ENCODE measurements at regions not wholly inside any gene's neighbourhood (a gene's known extent, or its start where the extent isn't known, plus 50 kb on each side); places are given as distances from the start of the nearest gene placed in this dataset.

DNA sequence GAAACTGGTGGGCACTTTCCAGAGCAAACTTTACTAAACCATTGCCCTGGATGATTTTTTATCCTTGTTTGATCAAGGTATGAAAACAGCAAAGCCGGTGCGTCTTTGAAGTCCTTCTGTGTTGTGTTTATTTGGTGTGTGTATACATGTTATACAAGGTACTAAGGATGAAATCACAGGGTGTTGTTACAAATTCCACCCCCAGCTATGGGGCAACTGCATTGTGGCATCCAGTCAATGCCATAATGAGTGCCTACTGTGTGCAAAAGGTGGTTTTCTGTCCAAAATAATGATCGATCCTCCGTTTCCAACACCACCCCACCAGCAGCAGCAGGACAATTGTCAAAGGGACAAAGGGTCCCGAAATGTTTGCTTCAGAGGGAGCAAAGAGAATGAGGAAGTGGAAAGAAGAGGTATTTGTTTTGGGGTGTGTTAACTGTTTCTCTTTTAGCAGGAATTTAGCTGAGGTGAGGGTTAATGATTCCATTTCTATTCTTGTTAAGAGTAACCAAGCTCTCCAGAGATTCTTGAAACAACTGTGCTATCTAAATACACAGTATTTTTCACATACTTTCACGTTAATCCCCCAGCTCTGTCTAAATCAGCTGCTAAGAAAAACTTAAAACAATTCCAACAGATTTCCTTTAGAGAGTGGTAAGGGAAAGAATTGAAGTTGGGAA, 568.7 kb upstream of the KLF4 start:
- H3K27ac Mint-ChIP-seq: no peak overlapping the region

DNA sequence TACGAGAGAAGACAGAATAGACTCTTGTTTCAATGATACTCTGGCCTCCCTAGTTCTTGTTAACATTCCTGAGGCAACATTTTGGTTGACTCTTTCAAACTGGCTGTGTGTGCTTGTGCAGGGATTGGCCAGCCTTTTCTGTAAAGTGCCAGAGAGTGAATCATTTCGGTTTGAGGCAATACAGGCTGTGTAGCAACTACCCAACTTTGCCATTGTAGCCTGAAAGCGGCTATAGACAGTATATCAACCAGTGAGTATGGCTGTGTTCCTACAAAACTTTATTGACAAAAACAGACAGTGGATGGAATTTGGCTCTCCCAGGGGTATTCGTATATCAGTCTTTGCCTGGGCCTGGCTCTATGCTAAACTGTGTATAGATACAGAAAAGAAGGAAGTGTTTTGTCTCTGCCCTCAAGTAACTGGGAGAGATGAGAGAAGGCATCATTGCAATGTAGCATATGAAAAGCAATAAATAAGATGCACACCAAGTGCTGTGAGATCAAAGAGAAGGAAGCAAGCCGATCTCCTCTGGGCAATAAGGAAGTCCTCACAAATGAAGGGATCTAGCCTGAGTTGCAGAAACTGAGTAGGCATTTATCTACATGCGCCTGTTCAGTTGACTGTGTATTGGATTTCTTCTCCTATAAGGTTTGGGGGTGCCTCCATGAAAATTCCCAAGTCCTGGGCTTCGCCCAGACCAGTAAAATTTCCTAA, 568.0 kb upstream of the KLF4 start:
- Mint-ChIP-seq H3K4me3 (ENCODE audit: low read depth) (no peak overlapping the region), H3K4me1 (ENCODE audit: low read depth) (peaks cover 8% of the 10 kb centered on the region), H3K27me3 (peaks cover 55% of the 10 kb centered on the region), H3K36me3 (ENCODE audit: insufficient read depth) (no peaks in the 10 kb centered on the region), H3K27ac (no peak overlapping the region), H3K9me3 (ENCODE audit: low read depth) (no peaks in the 10 kb centered on the region)
- DNase-seq (ENCODE audit: low spot score, unreplicated experiment): no peak
- TF ChIP-seq, protein P1, sequence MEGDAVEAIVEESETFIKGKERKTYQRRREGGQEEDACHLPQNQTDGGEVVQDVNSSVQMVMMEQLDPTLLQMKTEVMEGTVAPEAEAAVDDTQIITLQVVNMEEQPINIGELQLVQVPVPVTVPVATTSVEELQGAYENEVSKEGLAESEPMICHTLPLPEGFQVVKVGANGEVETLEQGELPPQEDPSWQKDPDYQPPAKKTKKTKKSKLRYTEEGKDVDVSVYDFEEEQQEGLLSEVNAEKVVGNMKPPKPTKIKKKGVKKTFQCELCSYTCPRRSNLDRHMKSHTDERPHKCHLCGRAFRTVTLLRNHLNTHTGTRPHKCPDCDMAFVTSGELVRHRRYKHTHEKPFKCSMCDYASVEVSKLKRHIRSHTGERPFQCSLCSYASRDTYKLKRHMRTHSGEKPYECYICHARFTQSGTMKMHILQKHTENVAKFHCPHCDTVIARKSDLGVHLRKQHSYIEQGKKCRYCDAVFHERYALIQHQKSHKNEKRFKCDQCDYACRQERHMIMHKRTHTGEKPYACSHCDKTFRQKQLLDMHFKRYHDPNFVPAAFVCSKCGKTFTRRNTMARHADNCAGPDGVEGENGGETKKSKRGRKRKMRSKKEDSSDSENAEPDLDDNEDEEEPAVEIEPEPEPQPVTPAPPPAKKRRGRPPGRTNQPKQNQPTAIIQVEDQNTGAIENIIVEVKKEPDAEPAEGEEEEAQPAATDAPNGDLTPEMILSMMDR (IDR thresholded peaks at IDR 0.05; ENCODE audit: unreplicated experiment): no peak

More for the DNA sequence above, 568.7 kb upstream of the KLF4 start:
- TF ChIP-seq, protein P1 (IDR thresholded peaks at IDR 0.05; ENCODE audit: unreplicated experiment): no peak
- H3K9me3 Mint-ChIP-seq (ENCODE audit: low read depth): no peaks in the 10 kb centered on the region
- peaks cover 8% of the 10 kb centered on the region for H3K4me1 Mint-ChIP-seq (ENCODE audit: low read depth)
- H3K36me3 Mint-ChIP-seq (ENCODE audit: insufficient read depth): no peaks in the 10 kb centered on the region
- no peak overlapping the region for H3K4me3 Mint-ChIP-seq (ENCODE audit: low read depth)
- H3K27me3 Mint-ChIP-seq: peaks cover 52% of the 10 kb centered on the region
- no peak for DNase-seq (ENCODE audit: low spot score, unreplicated experiment)

DNA sequence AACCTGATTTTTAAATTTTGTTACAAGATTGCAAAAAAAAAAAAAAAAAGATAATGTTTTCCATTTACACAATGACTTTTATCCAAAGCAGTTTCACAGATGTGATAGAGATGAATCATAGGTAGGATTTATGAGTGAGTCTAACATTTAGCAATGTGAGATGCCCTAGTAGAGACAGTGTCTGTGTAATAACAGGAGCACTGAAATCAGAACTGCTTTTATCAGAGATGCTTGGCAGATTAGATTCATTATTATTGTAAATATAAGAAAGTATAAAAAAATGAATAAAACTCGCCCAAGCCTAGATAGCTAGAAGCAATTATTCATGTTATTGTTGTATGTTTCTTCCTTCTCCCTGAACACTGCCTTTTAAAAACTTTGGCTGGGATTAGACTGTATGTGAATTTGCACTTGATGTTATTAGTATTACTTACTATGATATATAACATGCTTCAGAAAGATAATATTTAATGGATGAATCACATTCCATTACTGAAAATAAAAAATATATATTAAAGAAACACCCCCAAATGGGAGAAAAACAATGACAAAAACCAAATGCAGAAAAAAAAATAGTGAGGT, 567.3 kb upstream of the KLF4 start:
- H3K9me3 Mint-ChIP-seq (ENCODE audit: low read depth): no peaks in the 10 kb centered on the region
- no peaks in the 10 kb centered on the region for H3K36me3 Mint-ChIP-seq (ENCODE audit: insufficient read depth)
- H3K4me1 Mint-ChIP-seq (ENCODE audit: low read depth): peaks cover 8% of the 10 kb centered on the region
- peaks cover 59% of the 10 kb centered on the region for H3K27me3 Mint-ChIP-seq
- DNase-seq (ENCODE audit: low spot score, unreplicated experiment): no peak
- H3K4me3 Mint-ChIP-seq (ENCODE audit: low read depth): no peak overlapping the region
- TF ChIP-seq, protein P1 (IDR thresholded peaks at IDR 0.05; ENCODE audit: unreplicated experiment): no peak
- no peak overlapping the region for H3K27ac Mint-ChIP-seq

- Mint-ChIP-seq H3K4me3 (ENCODE audit: low read depth) (no peak overlapping the region), H3K27me3 (peaks cover 65% of the 10 kb centered on the region), H3K4me1 (ENCODE audit: low read depth) (peaks cover 8% of the 10 kb centered on the region), H3K9me3 (ENCODE audit: low read depth) (no peaks in the 10 kb centered on the region), H3K27ac (no peak overlapping the region), H3K36me3 (ENCODE audit: insufficient read depth) (no peaks in the 10 kb centered on the region)
- no peak for DNase-seq (ENCODE audit: low spot score, unreplicated experiment)
- TF ChIP-seq, protein P1 (IDR thresholded peaks at IDR 0.05; ENCODE audit: unreplicated experiment): no peak
These were observed 566.7 kb upstream of the KLF4 start for GRCh38 chr9:108056084-108056804.

GRCh38 chr9:108054131-108054630, 564.6 kb upstream of the KLF4 start:
- no peaks in the 10 kb centered on the region for H3K36me3 Mint-ChIP-seq (ENCODE audit: insufficient read depth)
- H3K27ac Mint-ChIP-seq: no peak overlapping the region
- TF ChIP-seq, protein P1 (IDR thresholded peaks at IDR 0.05; ENCODE audit: unreplicated experiment): no peak
- H3K27me3 Mint-ChIP-seq: peaks cover 73% of the 10 kb centered on the region
- no peaks in the 10 kb centered on the region for H3K9me3 Mint-ChIP-seq (ENCODE audit: low read depth)
- no peak for DNase-seq (ENCODE audit: low spot score, unreplicated experiment)
- no peak overlapping the region for H3K4me3 Mint-ChIP-seq (ENCODE audit: low read depth)
- H3K4me1 Mint-ChIP-seq (ENCODE audit: low read depth): peaks cover 8% of the 10 kb centered on the region
